Dermis microvascular lymphatic vessel endothelial cell (primary cell): ENCODE measurements at regions not wholly inside any gene's neighbourhood (a gene's known extent, or its start where the extent isn't known, plus 50 kb on each side); places are given as distances from the start of the nearest gene placed in this dataset.
"Not testable (repeated sequence)": the region's sequence is repeated elsewhere in the genome, so short reads cannot be mapped to it uniquely, and the experiment has no call there.

Experiments used
- DNase-seq, 2 donors: peaks; one replicate each; pipeline versions ENCODE4 v3.0.0 to v3.0.0-alpha.2; 2010; ENCODE audit warnings: low read depth in 2 of 2

DNA sequence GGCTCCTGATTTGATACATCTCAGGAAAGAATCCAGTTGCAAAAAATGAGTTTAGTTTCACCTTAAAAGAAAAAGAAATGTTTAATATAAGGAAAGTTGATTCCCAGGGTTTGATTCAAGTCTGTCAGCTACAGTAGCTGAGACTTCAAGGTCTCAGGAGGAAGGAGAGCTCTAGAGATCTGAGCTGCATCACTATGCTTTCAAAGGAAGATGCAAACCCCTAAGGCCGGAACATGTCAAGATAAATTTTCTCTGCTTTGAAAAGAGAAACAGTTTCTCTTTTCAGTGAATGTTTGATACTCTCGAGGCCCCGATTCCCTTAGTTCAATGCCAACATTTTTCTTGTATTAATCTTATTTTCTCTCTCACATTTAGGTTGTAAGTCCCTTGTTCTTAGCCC, 128.6 kb downstream of the RGPD3 start:
- DNase-seq: no peak

DNA sequence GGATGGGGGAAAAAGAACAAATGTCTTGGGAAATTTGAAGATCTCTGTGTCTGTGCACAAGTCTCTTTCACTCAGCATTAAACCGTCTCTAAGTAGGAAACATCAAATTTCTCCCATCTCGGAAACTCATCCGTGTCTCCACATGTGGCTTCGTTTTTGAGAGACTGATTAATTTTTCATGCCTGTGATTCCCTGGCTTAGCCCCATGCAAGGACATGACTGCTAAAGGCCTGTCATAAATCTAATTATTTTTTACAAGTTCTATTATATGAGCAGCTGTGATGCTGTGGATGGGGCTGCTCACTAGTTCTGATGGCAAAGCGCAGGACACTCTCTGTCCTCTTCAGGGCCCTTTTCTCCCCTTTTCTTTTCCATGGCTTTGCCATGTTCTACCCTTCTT, 129.1 kb downstream of the RGPD3 start:
- no peak for DNase-seq

DNA sequence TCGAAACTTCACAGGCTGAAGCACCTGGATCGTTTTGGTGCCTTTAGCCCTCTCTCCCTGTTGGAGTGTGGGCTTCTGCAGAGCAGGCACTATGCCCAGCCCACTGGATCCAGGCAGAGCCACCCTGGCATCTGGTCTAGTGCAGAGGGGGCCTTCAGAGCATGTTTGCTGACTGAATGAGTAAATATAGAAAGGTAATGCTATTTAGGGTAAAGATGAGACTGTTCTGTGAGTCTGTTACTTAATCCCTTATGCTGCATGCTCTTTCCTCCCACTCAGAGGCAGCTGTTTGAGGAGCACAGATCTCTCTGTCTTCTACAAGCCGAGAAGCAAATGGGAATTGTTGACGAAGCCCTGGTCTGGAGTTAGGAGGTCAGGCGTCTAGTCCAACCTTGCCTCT, 130.2 kb downstream of the RGPD3 start:
- no peak for DNase-seq

DNA sequence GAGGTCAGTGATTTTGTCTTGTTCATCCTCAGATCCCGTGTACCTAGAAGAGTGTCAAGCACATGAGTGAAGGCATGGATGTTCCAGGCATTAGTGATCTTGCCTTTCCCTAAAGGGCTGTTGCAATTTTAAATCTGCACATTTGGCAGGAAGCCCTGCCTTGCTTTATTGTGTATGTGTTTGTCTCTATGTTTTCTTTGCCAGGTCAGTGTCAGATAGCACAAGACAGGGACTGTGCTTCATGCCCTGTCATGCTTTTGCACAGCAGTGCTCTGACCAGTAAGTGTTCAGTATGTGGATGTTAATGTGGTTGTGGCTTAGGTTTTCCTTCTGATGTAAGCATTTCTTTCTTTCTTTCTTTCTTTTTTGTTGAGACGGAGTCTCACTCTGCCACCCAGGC, 131.5 kb downstream of the RGPD3 start:
- no peak for DNase-seq

DNA sequence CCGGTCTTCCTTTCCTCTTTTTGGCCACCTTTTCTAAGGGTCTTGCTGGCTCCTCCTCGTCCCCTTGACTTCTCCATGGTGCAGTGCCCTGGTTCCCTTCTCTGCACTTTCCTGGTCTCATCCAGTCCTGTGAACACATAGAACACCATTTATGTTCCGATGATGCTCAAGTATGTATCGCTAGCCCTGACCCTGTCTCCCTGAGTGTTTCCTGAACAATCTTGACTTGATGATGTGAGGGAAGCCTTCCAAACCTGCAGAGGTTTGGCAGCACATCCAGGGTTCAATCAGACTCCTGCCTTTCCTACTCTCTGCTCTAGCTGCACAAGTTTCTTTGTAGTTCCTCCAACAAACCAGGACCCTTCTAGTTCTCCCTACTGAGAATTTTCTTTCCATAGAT, 132.1 kb downstream of the RGPD3 start:
- no peak for DNase-seq

DNA sequence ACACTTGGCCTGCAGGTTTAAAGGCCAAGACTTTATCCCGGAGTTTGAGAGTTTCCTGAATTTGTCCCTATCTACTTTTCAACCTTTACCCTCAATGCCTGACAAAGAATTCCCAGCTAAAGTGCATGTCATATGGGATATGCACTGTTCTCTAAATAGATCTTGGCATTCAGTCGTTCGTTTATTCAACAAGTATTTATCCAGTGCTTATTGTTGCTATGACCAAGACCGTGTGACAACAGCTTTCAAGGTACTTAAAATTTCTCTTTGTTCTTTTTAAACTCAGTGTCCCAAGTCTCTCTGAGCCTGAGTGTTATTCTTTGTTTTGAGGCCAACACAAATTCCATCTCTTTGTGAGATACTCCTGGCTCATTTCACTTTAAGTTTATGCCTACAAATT, 133.4 kb downstream of the RGPD3 start:
- DNase-seq: no peak

DNA sequence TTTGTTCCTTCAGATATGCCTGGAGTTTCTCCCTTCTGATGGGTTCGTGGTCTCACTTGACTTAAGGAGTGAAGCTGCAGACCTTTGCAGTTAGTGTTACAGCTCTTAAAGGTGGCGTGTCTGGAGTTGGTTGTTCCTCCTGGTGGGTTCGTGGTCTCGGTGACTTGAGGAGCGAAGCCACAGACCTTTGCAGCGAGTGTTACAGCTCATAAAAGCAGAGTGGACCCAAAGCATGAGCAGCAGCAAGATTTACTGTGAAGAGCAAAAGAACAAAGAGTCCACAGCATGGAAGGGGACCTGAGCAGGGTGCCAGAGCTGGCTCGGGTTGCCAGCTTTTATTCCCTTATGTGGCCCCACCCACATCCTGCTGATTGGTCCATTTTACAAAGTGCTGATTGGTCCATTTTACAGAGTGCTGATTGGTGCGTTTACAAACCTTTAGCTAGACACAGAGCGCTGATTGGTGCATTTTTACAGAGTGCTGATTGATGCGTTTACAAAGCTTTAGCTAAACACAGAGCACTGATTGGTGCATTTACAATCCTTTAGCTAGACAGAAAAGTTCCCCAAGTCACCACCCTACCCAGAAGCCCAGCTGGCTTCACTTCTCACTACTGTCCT, 134.8 kb downstream of the RGPD3 start:
- DNase-seq: not testable (repeated sequence)

DNA sequence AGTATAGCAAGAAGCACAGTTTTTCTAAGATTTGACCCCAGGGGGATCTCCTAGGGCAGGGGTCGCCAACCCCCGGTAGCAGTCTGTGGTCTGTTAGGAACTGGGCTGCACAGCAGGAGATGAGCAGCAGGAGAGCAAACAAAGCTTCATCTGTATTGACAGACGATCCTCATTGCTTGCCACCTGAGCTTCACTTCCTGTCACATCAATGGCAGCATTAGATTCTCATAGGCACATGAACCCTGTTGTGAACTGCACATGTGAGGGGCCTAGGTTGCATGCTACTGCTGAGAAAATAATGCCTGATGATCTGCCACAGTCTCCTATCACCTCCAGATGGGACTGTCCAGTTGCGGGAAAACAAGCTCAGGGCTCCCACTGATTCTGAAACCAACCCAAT, 136.2 kb downstream of the RGPD3 start:
- DNase-seq: no peak

DNA sequence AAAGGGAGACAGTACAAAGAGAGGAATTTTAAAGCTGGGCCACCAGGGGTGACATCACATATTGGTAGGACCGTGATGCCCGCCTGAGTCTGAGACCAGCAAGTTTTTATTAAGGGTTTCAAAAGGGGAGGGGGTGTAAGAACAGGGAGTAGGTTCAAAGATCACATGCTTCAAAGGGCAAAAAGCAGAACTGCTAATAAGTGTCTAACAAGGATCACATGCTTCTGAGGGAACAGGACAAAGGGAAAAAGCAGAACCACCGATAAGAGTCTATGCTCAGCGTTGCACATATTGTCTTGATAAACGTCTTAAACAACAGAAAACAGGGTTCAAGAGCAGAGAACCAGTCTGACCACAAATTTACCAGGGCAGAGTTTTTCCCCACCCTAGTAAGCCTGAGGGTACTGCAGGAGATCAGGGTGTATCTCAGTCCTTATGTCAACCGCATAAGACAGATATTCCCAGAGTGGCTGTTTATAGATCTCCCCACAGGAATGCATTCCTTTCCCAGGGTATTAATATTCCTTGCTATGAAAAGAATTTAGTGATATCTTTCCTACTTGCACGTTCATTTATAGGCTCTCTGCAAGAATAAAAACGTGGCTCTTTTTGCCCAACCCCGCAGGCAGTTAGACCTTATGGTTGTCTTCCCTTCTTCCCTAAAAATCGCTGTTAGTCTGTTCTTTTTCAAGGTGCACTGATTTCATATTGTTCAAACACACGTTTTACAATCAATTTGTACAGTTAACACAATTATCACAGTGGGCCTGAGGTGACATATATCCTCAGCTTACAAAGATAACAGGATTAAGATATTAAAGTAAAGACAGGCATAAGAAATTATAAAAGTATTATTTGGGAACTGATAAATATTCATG, 136.5 kb upstream of the UXS1 start:
- not testable (repeated sequence) for DNase-seq

DNA sequence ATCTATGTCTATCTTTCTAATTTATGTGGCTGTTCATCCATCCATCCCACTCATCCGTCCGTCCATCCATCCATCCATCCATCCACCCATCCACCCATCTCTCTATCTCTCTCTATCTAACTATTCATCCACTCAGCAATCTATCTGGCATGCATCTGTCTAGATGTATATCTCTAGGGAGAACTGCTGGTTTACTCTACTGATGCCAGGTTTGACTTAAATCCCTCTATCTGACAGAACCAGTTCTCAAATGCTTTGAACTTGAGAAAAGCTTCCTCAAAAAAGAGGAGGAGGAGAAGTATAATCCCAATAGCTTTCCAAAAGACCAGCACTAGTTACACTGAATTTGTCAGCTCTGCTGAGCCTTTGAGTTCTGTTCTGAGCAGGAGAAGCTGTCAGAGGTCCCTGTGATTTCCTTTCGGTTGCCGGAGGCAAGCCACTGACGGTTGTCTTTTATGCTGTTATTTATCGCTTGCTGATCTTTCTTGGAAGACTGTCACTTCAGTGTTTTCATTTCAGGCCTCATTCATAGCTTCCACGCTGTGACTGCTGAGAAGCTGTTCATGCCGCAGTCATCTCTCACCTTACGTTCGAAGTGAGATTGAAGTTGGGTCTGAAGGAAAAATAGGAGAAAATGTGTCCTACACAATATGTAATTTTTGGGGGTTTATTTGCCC, 129.4 kb upstream of the UXS1 start:
- DNase-seq: no peak

DNA sequence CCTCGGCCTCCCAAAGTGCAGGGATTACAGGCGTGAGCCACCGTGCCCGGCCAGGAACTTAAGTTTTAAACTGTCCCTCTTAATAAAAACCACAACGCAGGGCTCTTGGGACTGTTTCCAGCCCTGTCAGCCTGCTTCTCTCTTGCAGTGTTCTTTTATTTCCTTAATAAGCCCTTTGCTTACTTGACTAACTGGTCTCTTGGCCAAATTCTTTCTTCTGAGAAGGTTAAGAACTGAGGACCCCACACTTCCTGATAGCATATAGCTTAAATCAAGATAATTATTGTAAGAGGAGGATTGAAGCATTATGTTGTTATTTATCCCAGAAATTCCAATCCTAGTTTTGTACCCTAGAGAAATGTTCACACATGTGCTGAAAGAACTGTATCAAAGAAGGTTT, 128.2 kb upstream of the UXS1 start:
- DNase-seq: no peak

DNA sequence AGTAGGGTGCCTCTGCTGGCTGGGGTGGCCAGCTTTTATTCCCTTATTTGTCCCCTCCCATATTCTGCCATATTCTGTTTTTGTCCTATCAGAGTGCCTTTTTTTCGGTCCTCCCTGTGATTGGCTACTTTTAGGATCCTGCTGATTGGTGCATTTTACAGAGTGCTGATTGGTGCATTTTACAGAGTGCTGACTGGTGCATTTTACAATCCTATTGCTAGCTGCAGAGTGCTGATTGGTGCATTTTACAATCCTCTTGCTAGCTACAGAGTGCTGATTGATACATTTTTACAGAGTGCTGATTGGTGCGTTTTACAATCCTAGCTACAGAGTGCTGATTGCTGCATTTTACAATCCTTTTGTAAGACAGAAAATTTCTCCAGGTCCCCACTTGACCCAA, 126.3 kb upstream of the UXS1 start:
- not testable (repeated sequence) for DNase-seq

DNA sequence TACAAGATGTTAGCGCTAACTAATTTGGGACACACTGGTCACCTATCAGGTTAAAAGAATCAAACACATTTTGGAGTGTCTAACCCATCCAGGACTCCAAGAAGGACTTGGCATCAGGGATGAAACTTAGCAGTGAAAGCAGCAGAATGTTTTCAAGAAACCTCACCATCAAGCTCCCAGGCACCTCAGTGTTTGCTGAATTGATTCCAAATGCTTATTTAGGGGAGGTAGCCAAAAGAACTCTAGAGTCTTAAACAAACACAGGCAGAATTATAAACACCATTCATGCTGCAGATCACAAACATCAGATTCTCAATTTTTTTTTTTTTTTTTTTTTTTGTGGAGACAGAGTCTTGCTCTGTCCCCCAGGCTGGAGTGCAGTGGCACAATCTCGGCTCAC, 122.8 kb upstream of the UXS1 start:
- no peak for DNase-seq

DNA sequence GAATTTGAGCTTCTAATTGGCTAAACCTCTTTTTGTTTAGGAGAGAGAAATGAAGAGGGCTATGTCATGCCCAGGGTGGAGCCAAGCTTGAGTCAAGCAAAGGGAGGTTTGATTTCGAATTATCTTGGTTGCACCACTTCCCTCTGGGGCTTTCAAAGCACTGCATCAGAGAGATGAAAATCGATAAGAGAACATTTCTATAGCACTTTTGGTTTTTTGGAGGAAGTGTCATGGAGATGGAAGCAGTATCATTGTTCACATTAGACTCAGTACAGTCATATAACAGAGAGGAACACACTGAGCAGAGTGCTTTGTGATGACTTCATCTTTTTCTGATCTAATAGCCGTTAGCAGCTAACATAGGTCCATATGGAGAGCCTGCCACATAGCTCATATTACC, 120.3 kb upstream of the UXS1 start:
- DNase-seq: no peak

DNA sequence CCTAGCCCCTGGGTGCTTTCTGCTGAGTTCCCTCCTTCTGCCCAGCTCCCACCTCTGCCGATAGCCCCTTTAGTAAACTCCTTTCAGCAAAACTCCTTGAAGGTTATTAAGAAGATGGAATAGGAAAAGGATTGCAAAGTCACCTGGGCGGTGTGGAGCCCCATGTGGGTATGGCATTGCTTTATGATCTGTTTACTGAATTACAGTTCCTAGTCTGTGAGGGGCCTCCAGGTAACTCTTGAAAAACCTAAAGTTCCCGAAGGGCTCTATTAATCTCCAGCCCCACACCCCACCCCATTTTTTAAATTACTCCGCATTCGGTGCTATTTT, 116.9 kb upstream of the UXS1 start:
- no peak for DNase-seq

DNA sequence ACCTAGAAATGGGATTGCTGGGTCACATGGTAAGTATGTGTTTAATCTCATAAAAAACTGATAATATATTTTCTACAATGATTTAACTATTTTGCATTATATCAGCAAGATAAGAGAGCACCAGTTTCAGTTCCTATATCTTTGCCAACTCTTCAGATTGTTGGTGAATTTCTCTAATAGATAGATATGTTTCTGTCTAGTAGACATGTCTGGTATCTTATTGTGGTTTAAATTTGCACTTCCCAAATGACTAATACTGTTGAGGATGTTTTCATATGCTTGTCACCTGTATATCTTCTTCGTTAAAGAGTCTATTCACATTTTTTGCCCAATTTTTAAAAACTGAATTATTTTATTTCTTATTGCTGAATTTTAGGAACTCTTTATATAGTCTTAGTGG, 113.8 kb upstream of the UXS1 start:
- DNase-seq: no peak

DNA sequence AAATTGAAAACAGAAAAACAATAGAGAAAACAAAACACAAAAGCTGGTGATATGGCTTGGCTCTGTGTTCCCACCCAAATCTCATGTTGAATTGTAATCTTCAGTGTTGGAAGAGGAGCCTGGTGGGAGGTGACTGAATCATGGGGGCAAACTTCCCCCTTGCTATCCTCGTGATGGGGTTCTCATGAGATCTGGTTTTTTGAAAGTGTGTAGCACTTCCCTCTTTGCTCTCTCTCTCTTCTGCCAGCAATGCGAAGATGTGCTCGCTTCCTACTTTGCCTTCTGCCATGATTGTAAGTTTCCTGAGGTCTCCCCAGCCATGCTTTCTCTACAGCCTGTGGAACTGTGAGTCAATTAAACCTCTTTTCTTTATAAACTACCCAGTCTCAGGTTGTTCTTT, 112.3 kb upstream of the UXS1 start:
- no peak for DNase-seq

DNA sequence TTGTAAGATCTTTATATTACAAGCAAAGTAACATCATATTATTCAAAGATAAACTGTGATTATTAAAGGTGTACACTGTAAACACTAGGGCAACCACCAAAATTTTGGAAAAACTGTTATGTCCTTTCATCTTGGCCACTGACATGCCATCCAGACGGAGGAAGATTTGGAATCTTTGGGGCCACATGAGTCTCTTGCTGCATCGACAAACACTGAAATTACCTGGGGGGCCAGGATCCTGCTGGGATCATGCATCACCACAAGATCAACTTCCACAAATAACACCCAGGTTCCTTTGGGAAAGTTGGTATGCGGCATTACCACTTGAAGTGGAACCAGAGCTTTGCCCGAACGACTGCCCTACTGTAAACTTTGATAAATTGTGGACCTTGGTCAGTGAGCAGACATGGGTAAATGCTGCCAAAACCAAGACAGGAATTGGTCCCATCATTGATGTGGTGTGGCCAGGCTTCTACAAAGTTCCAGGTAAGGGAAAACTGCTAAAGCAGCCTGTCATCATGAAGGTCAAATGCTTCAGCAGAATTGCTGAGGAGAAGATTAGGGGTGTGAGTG, 110.6 kb upstream of the UXS1 start:
- no peak for DNase-seq

DNA sequence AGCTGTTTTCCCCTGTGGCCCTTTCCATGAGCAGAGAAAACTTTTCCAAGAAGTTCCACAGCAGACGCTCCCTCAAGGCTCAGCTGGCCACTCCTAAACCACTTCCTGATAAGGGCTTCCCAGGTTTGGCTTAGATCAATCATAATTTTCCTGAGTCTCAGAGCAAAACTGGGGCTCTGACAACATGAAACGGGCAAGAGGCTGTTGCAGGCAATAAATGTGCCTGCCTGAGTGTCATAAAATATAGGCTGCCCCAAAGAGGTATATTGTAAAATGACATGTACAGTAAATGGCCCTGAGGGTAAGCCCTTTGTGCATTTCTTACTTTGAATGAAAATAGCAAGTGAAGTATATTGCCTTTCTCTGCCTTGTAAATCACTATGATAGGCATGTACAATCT, 105.6 kb upstream of the UXS1 start:
- DNase-seq: no peak

DNA sequence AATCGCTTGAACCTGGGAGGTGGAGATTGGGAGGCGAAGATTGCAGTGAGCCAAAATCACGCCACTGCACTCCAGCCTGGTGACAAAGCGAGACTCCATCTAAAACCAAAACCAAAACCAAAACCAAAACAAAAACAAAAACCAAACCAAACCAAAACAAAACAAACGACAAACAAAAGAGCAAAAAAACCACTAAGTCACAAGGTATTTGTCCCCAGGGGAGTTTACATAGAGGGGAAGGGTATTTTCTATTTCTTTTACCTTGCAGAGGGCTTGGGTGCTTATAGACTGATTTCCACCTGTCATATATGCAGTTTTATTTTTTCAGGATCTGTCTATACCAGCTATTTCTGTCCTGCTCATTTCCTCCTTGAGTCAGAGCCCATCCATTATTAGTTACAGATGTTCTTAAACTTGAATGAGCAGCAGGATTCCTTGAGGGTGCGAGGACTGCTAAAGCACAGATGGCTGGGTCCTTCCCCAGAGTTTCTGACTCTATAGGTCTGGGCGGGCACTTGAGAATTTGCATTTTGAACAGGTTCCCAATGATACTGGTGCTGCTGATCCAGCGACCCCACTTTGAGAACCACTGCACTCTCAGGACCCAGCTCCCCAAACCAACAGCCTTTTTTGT, 102.2 kb upstream of the UXS1 start:
- DNase-seq: no peak

DNA sequence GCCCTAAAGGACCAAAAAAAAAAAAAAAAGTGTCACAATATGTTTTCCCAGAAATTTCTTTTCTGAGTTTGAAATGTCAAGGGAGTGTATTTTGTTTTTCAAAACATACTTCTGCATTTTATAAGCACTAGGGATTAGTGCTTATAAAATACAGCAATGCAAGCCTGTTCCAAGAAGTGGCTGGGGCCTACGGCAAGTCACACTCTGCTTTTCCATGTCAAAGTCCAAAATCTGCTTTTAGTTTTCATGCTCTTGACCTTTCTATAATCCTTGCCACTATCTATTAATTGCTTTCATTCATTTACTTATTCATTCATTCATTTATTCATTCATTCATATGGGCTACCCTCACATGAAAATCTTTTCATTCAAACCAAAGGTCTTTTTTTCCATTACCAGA, 100.1 kb upstream of the UXS1 start:
- DNase-seq: no peak

DNA sequence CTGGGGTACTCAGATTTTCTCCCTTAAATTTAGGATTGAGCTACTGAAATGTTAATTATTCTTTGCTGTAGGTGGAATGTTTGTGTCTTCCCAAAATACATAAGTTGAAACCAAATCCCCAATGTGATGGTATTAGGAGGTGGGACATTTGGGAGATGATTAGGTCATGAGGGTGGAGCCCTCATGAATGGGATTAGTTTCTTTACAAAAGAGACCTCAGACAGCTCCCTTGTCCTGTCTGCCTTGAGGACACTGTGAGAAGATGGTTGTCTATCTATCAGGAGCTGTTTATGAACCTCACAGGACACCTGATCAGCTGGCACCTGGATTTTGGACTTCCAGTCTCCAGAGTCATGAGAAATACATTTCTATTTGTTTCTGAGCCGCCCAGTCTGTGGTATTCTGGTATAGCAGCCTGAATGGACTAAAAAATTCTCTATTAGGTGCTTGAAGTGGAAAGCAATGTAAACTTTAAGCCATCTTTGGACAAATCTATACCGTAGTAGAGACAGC, 99.2 kb upstream of the UXS1 start:
- DNase-seq: no peak
